Upper lobe of left lung (tissue), 4 donors: ENCODE measurements at regions not wholly inside any gene's neighbourhood (a gene's known extent, or its start where the extent isn't known, plus 50 kb on each side); places are given as distances from the start of the nearest gene placed in this dataset.

Experiments
- EP300 ChIP-seq, 4 donors: sonication (generic); formaldehyde crosslinking; IDR thresholded peaks; one replicate each; pipeline ENCODE4 v1.5.1; 2017; ENCODE audit warnings: antibody characterized with exemption in 4 of 4, control low read depth in 2 of 4
- POLR2A ChIP-seq, 4 donors: fragments of 450-650 bp; IDR thresholded peaks; one replicate each; pipeline ENCODE4 v1.5.1; 2016 to 2017; ENCODE audit warnings: antibody characterized with exemption in 4 of 4, mild to moderate bottlenecking in 2 of 4
- TF ChIP-seq, protein P1 (sequence below), 6 experiments: fragments of 450-650 bp in 4 of 6; fragments of 200-600 bp in 2 of 6; sonication (generic) in 2 of 6; IDR thresholded peaks; one replicate each; pipeline ENCODE4 v1.5.1; 2016 to 2019; ENCODE audit warnings: antibody characterized with exemption in 6 of 6

DNA sequence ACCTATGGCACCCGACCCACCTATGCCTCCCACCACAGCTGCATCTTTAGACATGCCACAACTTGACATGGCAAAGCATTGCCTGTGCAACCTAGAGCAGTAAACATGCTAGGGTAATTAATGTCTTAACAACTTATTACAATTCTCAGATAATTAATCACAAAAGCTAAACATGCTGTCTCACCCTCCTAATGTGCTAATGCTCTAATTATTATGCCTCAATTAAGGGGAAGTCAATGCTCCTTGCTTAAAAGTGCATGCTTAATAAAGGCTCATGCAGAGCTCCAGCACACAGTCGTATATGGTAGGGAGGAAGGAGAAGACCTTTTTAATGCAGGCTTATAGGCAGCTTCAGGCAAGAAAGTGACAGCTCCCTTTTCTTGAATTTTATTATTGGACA, 396.0 kb downstream of the SEC16B start:
- TF ChIP-seq, protein P1, sequence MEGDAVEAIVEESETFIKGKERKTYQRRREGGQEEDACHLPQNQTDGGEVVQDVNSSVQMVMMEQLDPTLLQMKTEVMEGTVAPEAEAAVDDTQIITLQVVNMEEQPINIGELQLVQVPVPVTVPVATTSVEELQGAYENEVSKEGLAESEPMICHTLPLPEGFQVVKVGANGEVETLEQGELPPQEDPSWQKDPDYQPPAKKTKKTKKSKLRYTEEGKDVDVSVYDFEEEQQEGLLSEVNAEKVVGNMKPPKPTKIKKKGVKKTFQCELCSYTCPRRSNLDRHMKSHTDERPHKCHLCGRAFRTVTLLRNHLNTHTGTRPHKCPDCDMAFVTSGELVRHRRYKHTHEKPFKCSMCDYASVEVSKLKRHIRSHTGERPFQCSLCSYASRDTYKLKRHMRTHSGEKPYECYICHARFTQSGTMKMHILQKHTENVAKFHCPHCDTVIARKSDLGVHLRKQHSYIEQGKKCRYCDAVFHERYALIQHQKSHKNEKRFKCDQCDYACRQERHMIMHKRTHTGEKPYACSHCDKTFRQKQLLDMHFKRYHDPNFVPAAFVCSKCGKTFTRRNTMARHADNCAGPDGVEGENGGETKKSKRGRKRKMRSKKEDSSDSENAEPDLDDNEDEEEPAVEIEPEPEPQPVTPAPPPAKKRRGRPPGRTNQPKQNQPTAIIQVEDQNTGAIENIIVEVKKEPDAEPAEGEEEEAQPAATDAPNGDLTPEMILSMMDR (IDR thresholded peaks at IDR 0.05) = no peak
- TF ChIP-seq EP300 (IDR thresholded peaks at IDR 0.05) = no peak
- no peak for TF ChIP-seq POLR2A (IDR thresholded peaks at IDR 0.05)
